GM12872 (cell line): ENCODE measurements at regions not wholly inside any gene's neighbourhood (a gene's known extent, or its start where the extent isn't known, plus 50 kb on each side); places are given as distances from the start of the nearest gene placed in this dataset.

Source experiments
- CTCF ChIP-seq: IDR thresholded peaks from 3 replicates; pipeline ENCODE4 v1.5.1; 2011; ENCODE audit warnings: low read depth, mild to moderate bottlenecking, low read length, moderate library complexity; ENCODE audit not compliant: insufficient read depth

GRCh38 chr20:56957737-56958553 is 308.5 kb downstream of the BMP7 start:
- TF ChIP-seq CTCF = no peak

DNA sequence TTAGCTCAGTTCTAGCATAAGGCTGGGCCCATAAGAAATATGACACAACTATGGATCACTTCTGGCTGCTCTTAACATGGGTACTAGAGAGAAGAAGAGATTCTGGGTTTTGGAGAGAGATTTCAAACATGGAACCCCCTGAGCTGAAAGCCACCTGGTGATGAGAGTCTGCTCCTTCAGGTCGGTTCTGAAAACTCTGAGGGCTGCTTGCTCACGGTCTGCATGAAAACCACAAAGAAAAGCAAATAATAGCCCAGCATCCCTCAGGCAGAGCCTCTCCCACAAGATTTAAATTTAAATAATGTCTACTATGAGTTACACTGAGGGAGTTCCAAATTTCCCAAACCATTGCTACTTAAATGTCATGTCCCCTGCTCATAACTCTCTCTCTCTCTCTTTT is 301.5 kb downstream of the BMP7 start:
- TF ChIP-seq CTCF = no peak

DNA sequence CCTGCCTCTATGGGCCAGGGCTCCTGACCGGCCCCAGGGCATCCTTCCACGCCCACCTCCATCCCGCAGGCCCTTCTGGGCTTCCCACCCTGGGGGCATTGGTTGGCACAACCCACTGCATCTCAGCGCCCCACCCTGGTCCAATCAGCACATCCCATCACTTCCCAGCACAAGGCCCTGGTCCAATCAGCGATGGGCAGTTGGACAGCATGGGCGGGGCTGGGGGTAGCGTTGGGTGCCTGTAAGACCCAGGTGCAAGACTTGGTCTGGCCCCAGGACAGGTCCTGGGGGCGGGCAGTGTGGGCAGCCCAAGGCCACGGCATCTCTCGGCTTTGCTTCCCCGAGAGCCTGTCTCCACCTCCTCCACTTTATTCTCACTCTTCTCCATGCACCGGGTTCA is 298.5 kb downstream of the BMP7 start:
- no peak for TF ChIP-seq CTCF

GRCh38 chr20:56968376-56969048 is 297.9 kb downstream of the BMP7 start:
- TF ChIP-seq CTCF = no peak

- TF ChIP-seq CTCF = peak; percentile 47
These were observed 291.8 kb downstream of the BMP7 start for GRCh38 chr20:56974499-56975250.

- no peak for TF ChIP-seq CTCF
These were observed 290.6 kb downstream of the BMP7 start for GRCh38 chr20:56975838-56976237.

DNA sequence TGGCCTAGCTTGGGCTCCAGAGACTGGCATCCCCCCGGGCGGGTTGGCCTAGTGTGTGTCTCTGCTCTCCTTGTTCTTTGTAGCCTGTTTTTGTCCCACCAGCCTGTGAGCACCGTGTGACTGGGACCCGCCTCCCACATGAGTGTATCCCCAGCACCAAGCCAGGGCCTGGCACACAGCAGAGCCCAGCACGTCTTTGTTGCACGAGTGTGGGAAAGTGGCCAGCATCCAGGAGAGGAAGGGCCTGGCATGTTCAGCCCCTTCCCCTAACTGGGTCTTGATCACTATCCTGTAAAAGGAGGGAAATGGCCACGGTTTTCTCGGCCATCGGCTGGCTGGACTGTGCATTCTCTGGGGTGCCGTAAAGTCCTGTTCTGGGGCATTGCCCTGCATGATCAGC is 290.1 kb downstream of the BMP7 start:
- no peak for TF ChIP-seq CTCF
